Activated CD8-positive, alpha-beta T cell treated with anti-CD3 and anti-CD28 coated beads for 36 hours (primary cell): ENCODE measurements at regions not wholly inside any gene's neighbourhood (a gene's known extent, or its start where the extent isn't known, plus 50 kb on each side); places are given as distances from the start of the nearest gene placed in this dataset.
"Not testable (repeated sequence)": the region's sequence is repeated elsewhere in the genome, so short reads cannot be mapped to it uniquely, and the experiment has no call there.

ENCODE experiments used
- ATAC-seq: fragments of 200-7000 bp; cut with Tn5 transposase; one replicate; pipeline ENCODE4 v1.10.0; 2021; ENCODE audit warnings: mild to moderate bottlenecking, moderate library complexity
- CTCF ChIA-PET: fragments of 350-600 bp; sonication (Branson Sonifier 250); formaldehyde crosslinking; loops from one replicate; lab custom pipeline; 2021; ENCODE audit warnings: antibody characterized with exemption; lab: Charles Lee
- POLR2A ChIA-PET: fragments of 350-600 bp; sonication (Branson Sonifier 250); formaldehyde crosslinking; loops from one replicate; lab custom pipeline; 2021; ENCODE audit warnings: antibody characterized with exemption; lab: Charles Lee
- DNase-seq: peaks from one replicate; pipeline ENCODE4 v3.0.0-alpha.2; 2020
- H3K27ac Mint-ChIP-seq: one replicate; pipeline ENCODE4 v1.8.0; 2021; ENCODE audit warnings: mild to moderate bottlenecking, mixed read lengths
- H3K27me3 Mint-ChIP-seq: one replicate; pipeline ENCODE4 v1.8.0; 2021; ENCODE audit warnings: mixed read lengths
- H3K36me3 Mint-ChIP-seq: one replicate; pipeline ENCODE4 v1.8.0; 2021; ENCODE audit warnings: low read depth, mixed read lengths
- H3K4me1 Mint-ChIP-seq: one replicate; pipeline ENCODE4 v1.8.0; 2021; ENCODE audit warnings: low read depth, mixed read lengths
- H3K4me3 Mint-ChIP-seq: one replicate; pipeline ENCODE4 v1.8.0; 2021; ENCODE audit warnings: mild to moderate bottlenecking, moderate library complexity, mixed read lengths
- H3K9me3 Mint-ChIP-seq: one replicate; pipeline ENCODE4 v1.8.0; 2021; ENCODE audit warnings: mixed read lengths
- CTCF ChIP-seq: fragments of 200-600 bp; IDR thresholded peaks from one replicate; pipeline ENCODE4 v1.8.0; 2022; ENCODE audit warnings: antibody characterized with exemption, mild to moderate bottlenecking
- intact Hi-C: fragments of 100-400 bp; cut with micrococcal nuclease; formaldehyde crosslinking; loops from one replicate; pipeline ENCODE4 v1.10.0; 2022

- Mint-ChIP-seq H3K4me3 (no peak overlapping the region), H3K27me3 (no peaks in the 10 kb centered on the region), H3K27ac (no peak overlapping the region), H3K4me1 (no peaks in the 10 kb centered on the region), H3K36me3 (no peaks in the 10 kb centered on the region), H3K9me3 (peaks cover 2% of the 10 kb centered on the region)
- CTCF ChIA-PET: no interaction called here
- no peak for DNase-seq
- POLR2A ChIA-PET: no interaction called here
- no peak for TF ChIP-seq CTCF
- no peak for ATAC-seq
- intact Hi-C loops: no loop called here
Measured at GRCh38 chrX:87003031-87003430, 514.6 kb upstream of the KLHL4 start.

GRCh38 chrX:87005183-87005582 is 512.4 kb upstream of the KLHL4 start:
- ChIA-PET POLR2A (no interaction called here), CTCF (no interaction called here)
- no peak for TF ChIP-seq CTCF
- H3K27ac Mint-ChIP-seq: no peak overlapping the region
- intact Hi-C loops: no loop called here
- no peaks in the 10 kb centered on the region for H3K36me3 Mint-ChIP-seq
- no peak for DNase-seq
- H3K4me1 Mint-ChIP-seq: no peaks in the 10 kb centered on the region
- H3K4me3 Mint-ChIP-seq: no peak overlapping the region
- no peak for ATAC-seq
- H3K27me3 Mint-ChIP-seq: no peaks in the 10 kb centered on the region
- peaks cover 2% of the 10 kb centered on the region for H3K9me3 Mint-ChIP-seq

GRCh38 chrX:87005885-87006284 is 511.7 kb upstream of the KLHL4 start:
- ATAC-seq: no peak

GRCh38 chrX:87006561-87006960 is 511.0 kb upstream of the KLHL4 start:
- H3K4me1 Mint-ChIP-seq: no peaks in the 10 kb centered on the region
- CTCF ChIA-PET: no interaction called here

More at GRCh38 chrX:87005885-87006284, 511.7 kb upstream of the KLHL4 start:
- Mint-ChIP-seq H3K36me3 (no peaks in the 10 kb centered on the region), H3K27me3 (no peaks in the 10 kb centered on the region), H3K4me3 (no peak overlapping the region), H3K4me1 (no peaks in the 10 kb centered on the region), H3K27ac (no peak overlapping the region), H3K9me3 (peaks cover 2% of the 10 kb centered on the region)
- intact Hi-C loops: no loop called here
- no peak for TF ChIP-seq CTCF
- POLR2A ChIA-PET: no interaction called here
- no peak for DNase-seq
- CTCF ChIA-PET: no interaction called here

GRCh38 chrX:87017210-87017609 is 500.4 kb upstream of the KLHL4 start:
- no peak overlapping the region for H3K27ac Mint-ChIP-seq
- no peaks in the 10 kb centered on the region for H3K27me3 Mint-ChIP-seq
- no peaks in the 10 kb centered on the region for H3K9me3 Mint-ChIP-seq
- no peak for TF ChIP-seq CTCF
- ATAC-seq: no peak
- DNase-seq: no peak
- no peaks in the 10 kb centered on the region for H3K36me3 Mint-ChIP-seq
- ChIA-PET CTCF (no interaction called here), POLR2A (no interaction called here)
- no peaks in the 10 kb centered on the region for H3K4me1 Mint-ChIP-seq
- no peak overlapping the region for H3K4me3 Mint-ChIP-seq
- intact Hi-C loops: no loop called here

More at GRCh38 chrX:87006561-87006960, 511.0 kb upstream of the KLHL4 start:
- Mint-ChIP-seq H3K4me3 (no peak overlapping the region), H3K27ac (no peak overlapping the region), H3K9me3 (peaks cover 2% of the 10 kb centered on the region), H3K27me3 (no peaks in the 10 kb centered on the region), H3K36me3 (no peaks in the 10 kb centered on the region)
- ATAC-seq: no peak
- DNase-seq: no peak
- intact Hi-C loops: no loop called here
- TF ChIP-seq CTCF: no peak
- POLR2A ChIA-PET: no interaction called here

- H3K9me3 Mint-ChIP-seq, H3K36me3 Mint-ChIP-seq, DNase-seq, intact Hi-C loops, H3K4me3 Mint-ChIP-seq, POLR2A ChIA-PET, H3K27me3 Mint-ChIP-seq, ATAC-seq, CTCF ChIA-PET, H3K27ac Mint-ChIP-seq, H3K4me1 Mint-ChIP-seq: not testable (repeated sequence)
Measured at GRCh38 chrX:87033115-87033514, 484.5 kb upstream of the KLHL4 start.
